Fibroblast of lung (primary cell): ENCODE measurements at regions not wholly inside any gene's neighbourhood (a gene's known extent, or its start where the extent isn't known, plus 50 kb on each side); places are given as distances from the start of the nearest gene placed in this dataset.

Experiments
- DNase-seq, 2 donors: peaks; one replicate each; pipeline versions ENCODE4 v3.0.0 to v3.0.0-alpha.2; 2010; ENCODE audit warnings: low read depth in 2 of 2
- H2AFZ ChIP-seq: 2 replicates; pipeline ENCODE4 v1.5.1; 2012; ENCODE audit warnings: low read length, control low read depth, inconsistent platforms
- H3K27ac ChIP-seq: 2 replicates; pipeline ENCODE4 v1.5.1; 2011; ENCODE audit warnings: low read length, control low read depth; ENCODE audit not compliant: insufficient read depth
- H3K27me3 ChIP-seq: 2 replicates; pipeline ENCODE4 v1.5.1; 2011; ENCODE audit warnings: mild to moderate bottlenecking, low read length; ENCODE audit not compliant: control insufficient read depth, insufficient read depth
- H3K36me3 ChIP-seq: 2 replicates; pipeline ENCODE4 v1.5.1; 2011; ENCODE audit warnings: low read length; ENCODE audit not compliant: control insufficient read depth, insufficient read depth
- H3K4me1 ChIP-seq: 2 replicates; pipeline ENCODE4 v1.5.1; 2011; ENCODE audit warnings: low read length; ENCODE audit not compliant: control insufficient read depth, insufficient read depth; ENCODE audit errors: extremely low read depth
- H3K4me2 ChIP-seq: 2 replicates; pipeline ENCODE4 v1.5.1; 2011; ENCODE audit warnings: low read length, control low read depth; ENCODE audit not compliant: insufficient read depth; ENCODE audit errors: extremely low read depth
- H3K4me3 ChIP-seq, 4 experiments: fragments of 200-600 bp in 1 of 4; sonication (generic) in 1 of 4; replicated peaks in 1 of 4; 2 replicates each; pipeline ENCODE4 v1.5.1; 2011 to 2016; ENCODE audit warnings: low read length in 4 of 4, low read depth in 3 of 4, mild to moderate bottlenecking in 3 of 4, control low read depth in 2 of 4, inconsistent platforms in 1 of 4, mixed read lengths in 1 of 4; ENCODE audit not compliant: insufficient read depth in 1 of 4; ENCODE audit errors: control extremely low read depth in 1 of 4
- H3K79me2 ChIP-seq: 2 replicates; pipeline ENCODE4 v1.5.1; 2012; ENCODE audit warnings: mild to moderate bottlenecking, low read length, inconsistent platforms; ENCODE audit not compliant: control insufficient read depth, insufficient read depth
- H3K9ac ChIP-seq: 2 replicates; pipeline ENCODE4 v1.5.1; 2011; ENCODE audit warnings: mild to moderate bottlenecking, low read length, control low read depth; ENCODE audit not compliant: insufficient read depth
- H3K9me3 ChIP-seq: 2 replicates; pipeline ENCODE4 v1.5.1; 2012; ENCODE audit warnings: low read depth, low read length; ENCODE audit not compliant: control insufficient read depth, insufficient read depth
- H4K20me1 ChIP-seq: 2 replicates; pipeline ENCODE4 v1.5.1; 2011; ENCODE audit warnings: low read length; ENCODE audit not compliant: control insufficient read depth, insufficient read depth; ENCODE audit errors: extremely low read depth
- CTCF ChIP-seq, 2 donors: IDR thresholded peaks in 1 of 2; conservative IDR thresholded peaks in 1 of 2; 1 replicate in 1 of 2; 2 replicates in 1 of 2; pipeline ENCODE4 v1.5.1; 2011 to 2012; ENCODE audit warnings: low read length in 2 of 2, control low read depth in 1 of 2, inconsistent platforms in 1 of 2, low read depth in 1 of 2, mild to moderate bottlenecking in 1 of 2
- EZH2 ChIP-seq: IDR thresholded peaks from 2 replicates; pipeline ENCODE4 v1.5.1; 2012; ENCODE audit warnings: low read length, control low read depth, mild to moderate bottlenecking; ENCODE audit errors: missing control alignments

GRCh38 chr14:101331141-101331525, 230.2 kb upstream of the DIO3 start:
- Histone ChIP-seq H2AFZ (no peak overlapping the region), H3K36me3 (no peaks in the 10 kb centered on the region), H3K4me2 (no peak overlapping the region), H3K79me2 (no peaks in the 10 kb centered on the region), H3K4me3 (no peak overlapping the region), H4K20me1 (no peaks in the 10 kb centered on the region), H3K9me3 (no peaks in the 10 kb centered on the region), H3K4me1 (no peaks in the 10 kb centered on the region), H3K27ac (no peak overlapping the region), H3K9ac (no peak overlapping the region), H3K27me3 (no peaks in the 10 kb centered on the region)
- TF ChIP-seq CTCF (conservative IDR thresholded peaks at IDR 0.05 in 1 of 2, IDR thresholded peaks at IDR 0.05 in 1 of 2; ENCODE audit: low read depth in 1 of 2, low read length in 2 of 2) (no peak), EZH2 (no peak)
- no peak for DNase-seq

- Histone ChIP-seq H2AFZ (no peak overlapping the region), H3K79me2 (no peaks in the 10 kb centered on the region), H3K9me3 (no peaks in the 10 kb centered on the region), H3K9ac (no peak overlapping the region), H3K27me3 (no peaks in the 10 kb centered on the region), H3K4me1 (no peaks in the 10 kb centered on the region), H3K4me3 (no peak overlapping the region), H3K27ac (no peak overlapping the region), H3K36me3 (no peaks in the 10 kb centered on the region), H3K4me2 (no peak overlapping the region), H4K20me1 (no peaks in the 10 kb centered on the region)
- no peak for TF ChIP-seq CTCF (conservative IDR thresholded peaks at IDR 0.05 in 1 of 2, IDR thresholded peaks at IDR 0.05 in 1 of 2; ENCODE audit: low read depth in 1 of 2, low read length in 2 of 2)
- no peak for TF ChIP-seq EZH2
- no peak for DNase-seq
Observed at GRCh38 chr14:101331661-101332169, 229.6 kb upstream of the DIO3 start.

- DNase-seq = no peak
- TF ChIP-seq EZH2 (no peak), CTCF (conservative IDR thresholded peaks at IDR 0.05 in 1 of 2, IDR thresholded peaks at IDR 0.05 in 1 of 2; ENCODE audit: low read depth in 1 of 2, low read length in 2 of 2) (no peak)
- Histone ChIP-seq H3K4me1 (no peaks in the 10 kb centered on the region), H3K27ac (no peak overlapping the region), H3K9ac (no peak overlapping the region), H3K27me3 (no peaks in the 10 kb centered on the region), H4K20me1 (no peaks in the 10 kb centered on the region), H3K4me3 (no peak overlapping the region), H3K4me2 (no peak overlapping the region), H3K79me2 (no peaks in the 10 kb centered on the region), H3K36me3 (no peaks in the 10 kb centered on the region), H2AFZ (no peak overlapping the region), H3K9me3 (no peaks in the 10 kb centered on the region)
Observed at GRCh38 chr14:101332281-101332680, 229.0 kb upstream of the DIO3 start.
